PC-3 (cell line): ENCODE measurements at regions not wholly inside any gene's neighbourhood (a gene's known extent, or its start where the extent isn't known, plus 50 kb on each side); places are given as distances from the start of the nearest gene placed in this dataset.

Source experiments
- CTCF ChIP-seq: fragments of 300-600 bp; sonication (generic); conservative IDR thresholded peaks from 2 replicates; pipeline ENCODE4 v1.5.1; 2017; ENCODE audit warnings: antibody characterized with exemption, low read depth, mild to moderate bottlenecking, low read length
- EZH2 ChIP-seq: fragments of 300-600 bp; sonication (generic); IDR thresholded peaks from one replicate; pipeline ENCODE4 v1.6.1; 2017; ENCODE audit warnings: antibody characterized with exemption, mild to moderate bottlenecking, low read length; ENCODE audit not compliant: unreplicated experiment

GRCh38 chr18:22628795-22629510, 211.2 kb upstream of the CTAGE1 start:
- TF ChIP-seq EZH2, result no peak
- no peak for TF ChIP-seq CTCF
